ENCODE measurements at regions not wholly inside any gene's neighbourhood (a gene's known extent, or its start where the extent isn't known, plus 50 kb on each side); places are given as distances from the start of the nearest gene placed in this dataset.
"Not testable (repeated sequence)": the region's sequence is repeated elsewhere in the genome, so short reads cannot be mapped to it uniquely, and the experiment has no call there.

- TF ChIP-seq CHD2 (IDR thresholded peaks at IDR 0.05; ENCODE audit: low read length), result no peak
- no peak for TF ChIP-seq MAFK (IDR thresholded peaks at IDR 0.05; ENCODE audit: low read depth, low read length)
- no peak for TF ChIP-seq JUN (IDR thresholded peaks at IDR 0.05; ENCODE audit: low read depth, low read length)
- no peak for TF ChIP-seq EGR1 (IDR thresholded peaks at IDR 0.05; ENCODE audit: borderline replicate concordance, low read depth, low read length)
- TF ChIP-seq TAF1 (IDR thresholded peaks at IDR 0.05; ENCODE audit: low read depth, low read length), result no peak
Observed at GRCh38 chr12:131276501-131277185, 322.9 kb downstream of the ADGRD1 start (continued).

GRCh38 chr12:131277186-131278091 is 323.7 kb downstream of the ADGRD1 start:
- H2BK12ac ChIP-seq (ENCODE audit: low read depth, low read length), result 0 out of 2 replicates have a peak overlapping the region, but pooled peaks have one; percentile 9
- H4K8ac ChIP-seq (ENCODE audit: extremely low read depth, insufficient read depth, low read length); H3K4ac ChIP-seq (replicated peaks; ENCODE audit: insufficient read length, low read depth, low read length); H3K14ac ChIP-seq (ENCODE audit: insufficient read length); DNase-seq (ENCODE audit: low read depth in 1 of 2, low spot score in 2 of 2); H3K79me1 ChIP-seq (ENCODE audit: low read depth, low read length); H3K27ac ChIP-seq (ENCODE audit: low read depth, low read length); H3K18ac ChIP-seq (ENCODE audit: extremely low read depth, low read length); H2BK15ac ChIP-seq (ENCODE audit: low read length); H4K5ac ChIP-seq (ENCODE audit: insufficient read length, low read depth, low read length); H3K27me3 ChIP-seq (replicated peaks in 1 of 4; ENCODE audit: control insufficient read depth in 3 of 4, extremely low read depth in 1 of 4, insufficient read depth in 3 of 4, low read length in 3 of 4); H4K20me1 ChIP-seq (replicated peaks in 1 of 2; ENCODE audit: control insufficient read depth in 1 of 2, insufficient read depth in 2 of 2, low read length in 2 of 2); H3K9me3 ChIP-seq (ENCODE audit: insufficient read depth in 2 of 2, low read depth in 1 of 2, low read length in 1 of 2); H3K23ac ChIP-seq (ENCODE audit: insufficient read length); H2AFZ ChIP-seq (ENCODE audit: low read length); H3K56ac ChIP-seq (replicated peaks; ENCODE audit: insufficient read length, low read depth, low read length); H3K36me3 ChIP-seq (ENCODE audit: control insufficient read depth in 2 of 4, insufficient read depth in 4 of 4, low read length in 3 of 4); H2BK120ac ChIP-seq (replicated peaks; ENCODE audit: low read depth, low read length); H3K9ac ChIP-seq (replicated peaks in 1 of 4; ENCODE audit: extremely low read depth in 1 of 4, low read depth in 3 of 4, low read length in 3 of 4); H3K79me2 ChIP-seq (ENCODE audit: control insufficient read depth in 1 of 2, insufficient read depth in 2 of 2, low read length in 2 of 2); H4K91ac ChIP-seq (replicated peaks; ENCODE audit: insufficient read length, low read length); H3K23me2 ChIP-seq (ENCODE audit: low read depth, low read length); H3K4me3 ChIP-seq (ENCODE audit: extremely low read depth in 1 of 4, insufficient read depth in 2 of 4, low read depth in 3 of 4, low read length in 4 of 4); H2BK5ac ChIP-seq (ENCODE audit: low read depth, low read length); H3K4me1 ChIP-seq (replicated peaks in 1 of 4; ENCODE audit: control insufficient read depth in 3 of 4, insufficient read depth in 4 of 4, low read length in 3 of 4); H2AK5ac ChIP-seq (ENCODE audit: low read depth, low read length); H3K4me2 ChIP-seq (ENCODE audit: insufficient read depth in 1 of 2, low read depth in 2 of 2, low read length in 2 of 2); H2BK20ac ChIP-seq (ENCODE audit: low read length); POLR2A ChIA-PET (ENCODE audit: partially characterized antibody): not testable (repeated sequence)
- 85% methylated on average over 16 of the region's 18 CpGs; no CpG with 5 or more reads in 1 of the 2 experiments for WGBS, 2 experiments (ENCODE audit: extremely low coverage in 1 of 2, insufficient coverage in 1 of 2, insufficient read length in 1 of 2, insufficient replicate concordance in 2 of 2, low coverage in 1 of 2, low lambda C conversion rate in 2 of 2, missing lambda C conversion rate in 1 of 2)
- peak; percentile 88 for FAIRE-seq
- CTCF ChIA-PET (ENCODE audit: partially characterized antibody), result interaction anchor here (1.0 to 1.5 kb wide), 4 partner anchors 10 to 161 kb away, joined by 3 to 4 read pairs (median 4); no protein-coding TSS in a partner anchor

Measured in H1 (cell line).